SJCRH30 (cell line): ENCODE measurements at regions not wholly inside any gene's neighbourhood (a gene's known extent, or its start where the extent isn't known, plus 50 kb on each side); places are given as distances from the start of the nearest gene placed in this dataset.

Source experiments
- DNase-seq, 2 experiments: peaks; one replicate each; pipeline ENCODE4 v3.0.0-alpha.2; 2015 to 2020
- H3K27ac ChIP-seq: fragments of 250-450 bp; sonication (Bioruptor Pico); 2 replicates; pipeline ENCODE4 v1.5.1; 2020; ENCODE audit warnings: mild to moderate bottlenecking, moderate library complexity
- H3K27me3 ChIP-seq: fragments of 250-450 bp; sonication (Bioruptor Pico); 2 replicates; pipeline ENCODE4 v1.5.1; 2020; ENCODE audit warnings: mild to moderate bottlenecking, moderate library complexity
- H3K36me3 ChIP-seq: fragments of 250-450 bp; sonication (Bioruptor Pico); 2 replicates; pipeline ENCODE4 v1.5.1; 2020; ENCODE audit warnings: mild to moderate bottlenecking, moderate library complexity
- H3K4me1 ChIP-seq: fragments of 250-450 bp; sonication (Bioruptor Pico); 2 replicates; pipeline ENCODE4 v1.5.1; 2020; ENCODE audit warnings: mild to moderate bottlenecking, moderate library complexity
- H3K4me3 ChIP-seq: fragments of 250-450 bp; sonication (Bioruptor Pico); 2 replicates; pipeline ENCODE4 v1.5.1; 2020; ENCODE audit warnings: mild to moderate bottlenecking, moderate library complexity
- H3K9me3 ChIP-seq: fragments of 250-450 bp; sonication (Bioruptor Pico); replicated peaks from 2 replicates; pipeline ENCODE4 v1.5.1; 2020; ENCODE audit warnings: mild to moderate bottlenecking, moderate library complexity

DNA sequence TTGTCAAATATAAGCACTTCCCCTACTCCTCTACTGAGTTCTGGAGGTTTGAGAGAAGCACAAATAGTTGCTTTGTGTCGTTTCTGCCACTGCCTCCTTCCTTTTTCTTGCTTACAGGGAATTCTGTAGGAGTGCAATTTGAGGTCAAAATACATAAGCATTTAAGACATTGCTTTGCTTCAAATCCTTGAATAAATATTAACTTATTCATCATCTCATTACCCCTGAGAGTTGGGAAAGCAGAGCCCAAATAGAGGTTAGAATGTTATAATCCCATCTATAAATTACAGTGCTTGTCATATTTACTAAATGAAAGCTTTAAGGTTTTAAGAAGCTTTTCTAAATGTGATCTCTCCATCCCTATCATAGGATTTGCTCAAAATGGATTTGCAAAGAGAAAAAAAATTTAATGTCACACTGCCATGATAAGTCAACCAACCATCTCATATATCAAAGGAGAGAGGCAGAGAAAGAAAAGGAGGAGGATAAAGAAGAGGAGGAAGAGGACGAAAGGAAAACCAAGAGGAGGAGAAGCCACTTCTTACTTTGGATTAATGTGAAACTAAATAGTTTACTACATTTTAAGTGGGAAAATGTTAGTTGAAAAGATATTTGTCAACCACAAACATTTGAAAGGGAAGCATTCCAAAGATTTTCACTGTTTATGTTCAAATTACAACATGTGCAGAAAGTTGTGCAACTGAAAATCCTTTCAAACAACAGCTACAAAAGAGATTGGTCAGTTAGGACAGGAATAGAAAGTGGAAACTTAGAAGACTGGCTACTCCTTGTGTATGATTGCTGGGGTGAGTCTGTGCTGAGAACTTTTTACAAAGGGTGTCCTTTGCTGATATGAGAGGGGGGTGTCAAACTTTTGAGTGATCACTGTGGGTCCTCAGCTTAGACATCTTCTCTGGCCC is 277.3 kb upstream of the FN1 start:
- H3K4me3 ChIP-seq = no peak overlapping the region
- no peaks in the 10 kb centered on the region for H3K9me3 ChIP-seq
- H3K27me3 ChIP-seq = no peaks in the 10 kb centered on the region
- DNase-seq = no peak
- H3K4me1 ChIP-seq = peaks cover 6% of the 10 kb centered on the region; the same call in 1 of the 2 replicates
- H3K36me3 ChIP-seq = no peaks in the 10 kb centered on the region
- no peak overlapping the region for H3K27ac ChIP-seq

DNA sequence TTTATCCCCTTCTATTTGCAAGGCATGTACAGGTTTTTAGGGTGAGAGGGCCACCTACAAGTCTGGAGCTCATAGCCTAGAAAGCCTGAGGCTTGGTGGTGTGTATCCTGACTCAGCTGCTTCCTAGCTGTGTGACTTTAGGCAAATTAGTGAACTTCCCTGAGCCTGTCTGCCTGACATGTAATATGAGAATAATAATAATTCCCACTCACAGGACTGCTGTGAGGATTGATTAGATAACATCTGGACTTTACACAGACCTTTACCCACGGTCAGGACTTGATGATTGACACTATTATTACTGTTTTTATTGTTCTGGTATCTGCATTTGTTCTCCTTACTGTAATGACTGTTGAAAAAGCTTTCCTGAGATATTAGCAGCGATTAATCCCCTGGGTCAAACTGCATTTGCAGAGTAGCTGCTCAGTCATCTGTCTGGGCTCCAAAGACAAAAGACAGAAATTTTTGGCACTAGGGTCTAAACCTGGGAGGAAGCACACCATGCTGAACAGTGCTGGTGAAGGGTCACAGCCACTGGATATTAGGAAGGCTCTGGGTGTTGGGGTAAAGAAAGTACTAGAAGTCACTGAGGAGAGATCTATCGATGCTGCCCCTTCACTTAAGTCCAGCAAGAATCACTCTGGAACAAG is 276.5 kb upstream of the FN1 start:
- Histone ChIP-seq H3K4me3 (no peak overlapping the region), H3K9me3 (no peaks in the 10 kb centered on the region), H3K27me3 (no peaks in the 10 kb centered on the region), H3K4me1 (peaks cover 6% of the 10 kb centered on the region; the same call in 1 of the 2 replicates), H3K27ac (no peak overlapping the region), H3K36me3 (no peaks in the 10 kb centered on the region)
- DNase-seq = no peak

DNA sequence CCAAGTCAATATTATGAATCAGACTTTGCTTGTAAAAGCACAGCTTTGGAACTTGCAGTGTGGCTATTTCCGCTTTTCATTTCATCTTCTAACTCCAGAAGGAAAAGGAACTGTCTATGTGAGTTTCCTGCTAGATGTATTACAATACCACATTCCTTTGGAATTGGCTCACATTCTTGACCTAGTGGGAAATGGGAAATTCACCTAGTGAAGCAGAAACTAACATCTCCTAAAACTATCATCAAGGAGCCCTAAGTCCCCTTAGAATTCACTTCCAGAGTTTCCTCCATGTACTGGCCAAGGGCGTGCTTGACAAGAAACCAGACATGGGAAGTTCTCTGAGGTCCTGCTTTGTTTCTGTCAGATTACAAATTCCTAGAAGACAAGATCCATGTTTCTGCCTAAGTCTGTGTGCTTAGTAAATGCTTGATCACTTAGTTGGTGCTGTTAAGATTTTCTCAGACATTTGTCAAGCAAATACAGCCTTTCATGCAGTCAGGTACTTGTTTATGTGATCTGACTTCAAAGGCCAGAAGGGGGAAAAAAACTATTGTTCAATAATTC is 275.7 kb upstream of the FN1 start:
- Histone ChIP-seq H3K27me3 (no peaks in the 10 kb centered on the region), H3K4me3 (no peak overlapping the region), H3K4me1 (peaks cover 6% of the 10 kb centered on the region; the same call in 1 of the 2 replicates), H3K27ac (no peak overlapping the region), H3K36me3 (no peaks in the 10 kb centered on the region), H3K9me3 (no peaks in the 10 kb centered on the region)
- no peak for DNase-seq

DNA sequence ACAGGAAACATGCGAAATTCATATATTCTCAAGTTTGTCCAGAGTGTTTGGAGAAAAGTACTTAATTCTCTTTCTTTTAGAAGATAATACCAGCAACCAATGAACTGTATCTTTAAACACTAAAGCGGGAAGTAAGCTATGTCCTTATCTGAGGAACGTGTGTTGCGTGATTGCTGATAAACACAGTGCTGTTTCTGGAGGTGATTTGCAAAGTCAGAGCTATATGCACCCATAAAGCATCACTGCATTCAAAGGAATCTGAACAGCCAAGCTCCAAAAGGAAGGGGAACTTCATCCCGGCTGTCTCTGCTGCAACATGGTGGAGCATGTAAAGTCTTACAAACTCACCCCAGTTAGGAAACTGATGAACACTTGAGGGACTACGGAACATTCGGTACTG is 271.7 kb upstream of the FN1 start:
- H3K27ac ChIP-seq = no peak overlapping the region
- H3K4me1 ChIP-seq = peaks cover 6% of the 10 kb centered on the region; the same call in 1 of the 2 replicates
- H3K36me3 ChIP-seq = no peaks in the 10 kb centered on the region
- H3K27me3 ChIP-seq = no peaks in the 10 kb centered on the region
- DNase-seq = no peak
- H3K4me3 ChIP-seq = no peak overlapping the region
- H3K9me3 ChIP-seq = no peaks in the 10 kb centered on the region

DNA sequence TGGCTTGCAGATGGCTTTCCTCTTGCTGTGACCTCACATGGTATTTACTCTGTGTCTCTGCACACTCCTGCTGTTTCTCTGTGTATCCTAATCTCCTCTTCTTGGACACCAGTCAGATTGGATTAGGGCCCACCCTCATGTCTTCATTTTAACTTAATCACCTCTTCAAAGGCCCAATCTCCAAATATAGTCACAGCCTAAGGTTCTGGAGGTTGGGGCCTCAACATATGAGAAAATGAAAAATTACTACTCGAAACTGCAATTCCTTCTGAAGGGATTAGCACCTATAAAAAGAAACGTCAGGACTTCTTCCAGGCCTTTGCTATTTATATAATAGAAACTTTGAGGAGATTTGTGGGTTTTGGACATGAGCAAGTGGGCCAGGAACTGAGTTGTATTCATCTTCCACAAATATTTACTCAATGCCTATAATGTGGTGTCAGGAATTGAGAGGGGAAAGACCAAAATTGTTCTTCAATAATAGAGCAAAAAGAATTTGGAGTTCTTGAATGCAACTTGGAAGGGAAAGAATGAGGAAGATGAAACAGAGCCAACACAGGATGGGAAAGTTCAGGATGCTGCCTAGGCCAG is 270.0 kb upstream of the FN1 start:
- H3K27ac ChIP-seq = no peak overlapping the region
- DNase-seq = no peak

DNA sequence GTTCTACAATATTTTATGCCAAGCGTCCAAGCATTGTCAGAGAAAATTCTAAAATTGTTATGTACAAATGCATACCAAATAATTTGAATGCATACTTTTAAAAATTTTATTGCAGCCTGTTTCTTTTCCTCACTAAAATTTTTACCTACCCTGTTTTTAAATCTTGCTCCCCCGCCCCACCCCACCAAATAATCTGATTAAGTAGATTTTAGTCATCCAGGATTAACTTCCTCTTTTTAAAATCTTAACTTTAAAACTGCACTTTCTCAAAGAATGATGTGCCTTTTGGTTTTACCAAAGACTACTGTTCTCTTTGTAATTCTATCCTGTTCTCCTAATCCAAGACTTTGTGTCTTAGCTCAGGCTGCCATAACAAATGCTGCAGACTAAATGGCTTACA is 269.4 kb upstream of the FN1 start:
- DNase-seq = no peak
- Histone ChIP-seq H3K4me3 (no peak overlapping the region), H3K36me3 (no peaks in the 10 kb centered on the region), H3K9me3 (no peaks in the 10 kb centered on the region), H3K4me1 (no peaks in the 10 kb centered on the region), H3K27me3 (no peaks in the 10 kb centered on the region), H3K27ac (no peak overlapping the region)

More for the DNA sequence above, 270.0 kb upstream of the FN1 start:
- Histone ChIP-seq H3K36me3 (no peaks in the 10 kb centered on the region), H3K27me3 (no peaks in the 10 kb centered on the region), H3K9me3 (no peaks in the 10 kb centered on the region), H3K4me3 (no peak overlapping the region), H3K4me1 (no peaks in the 10 kb centered on the region)

DNA sequence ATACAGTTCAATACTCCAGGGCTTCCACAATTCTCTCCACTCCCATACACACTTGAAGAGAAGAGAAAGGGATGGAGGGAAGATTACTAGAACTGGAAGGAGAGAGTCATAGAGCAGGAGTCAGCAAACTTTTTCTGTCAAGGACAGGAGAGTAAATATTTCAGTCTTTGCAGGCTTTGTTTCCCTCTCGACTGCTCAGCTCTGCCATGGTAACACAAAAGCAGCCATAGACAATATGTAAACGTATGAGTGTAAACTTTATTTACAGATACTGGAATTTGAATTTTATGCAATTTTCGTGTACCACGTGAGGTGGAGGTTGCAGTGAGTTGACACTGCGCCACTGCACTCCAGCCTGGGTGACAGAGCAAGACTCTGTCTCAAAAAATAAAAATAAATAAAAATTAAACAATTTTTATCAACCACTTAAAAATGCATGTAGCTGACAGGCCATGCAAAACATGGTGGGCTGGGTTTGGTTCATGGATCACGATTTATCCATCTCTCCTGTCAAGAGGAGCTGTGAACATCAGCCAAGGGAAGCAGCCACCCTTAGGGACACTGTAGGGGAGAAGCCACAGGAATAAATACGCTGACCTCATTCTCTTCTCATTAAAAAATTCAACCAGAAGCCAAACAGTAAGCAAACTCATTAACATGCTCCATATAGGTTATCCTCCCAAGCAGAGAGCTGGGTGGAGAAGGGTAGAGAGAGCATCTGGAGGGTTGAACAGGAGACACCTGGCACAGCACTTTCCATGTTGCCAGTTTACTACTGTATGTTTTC is 266.4 kb upstream of the FN1 start:
- Histone ChIP-seq H3K27me3 (no peaks in the 10 kb centered on the region), H3K27ac (no peak overlapping the region), H3K36me3 (no peaks in the 10 kb centered on the region), H3K9me3 (no peaks in the 10 kb centered on the region; the same call in 1 of the 2 replicates), H3K4me1 (no peaks in the 10 kb centered on the region), H3K4me3 (no peak overlapping the region)
- DNase-seq = no peak

DNA sequence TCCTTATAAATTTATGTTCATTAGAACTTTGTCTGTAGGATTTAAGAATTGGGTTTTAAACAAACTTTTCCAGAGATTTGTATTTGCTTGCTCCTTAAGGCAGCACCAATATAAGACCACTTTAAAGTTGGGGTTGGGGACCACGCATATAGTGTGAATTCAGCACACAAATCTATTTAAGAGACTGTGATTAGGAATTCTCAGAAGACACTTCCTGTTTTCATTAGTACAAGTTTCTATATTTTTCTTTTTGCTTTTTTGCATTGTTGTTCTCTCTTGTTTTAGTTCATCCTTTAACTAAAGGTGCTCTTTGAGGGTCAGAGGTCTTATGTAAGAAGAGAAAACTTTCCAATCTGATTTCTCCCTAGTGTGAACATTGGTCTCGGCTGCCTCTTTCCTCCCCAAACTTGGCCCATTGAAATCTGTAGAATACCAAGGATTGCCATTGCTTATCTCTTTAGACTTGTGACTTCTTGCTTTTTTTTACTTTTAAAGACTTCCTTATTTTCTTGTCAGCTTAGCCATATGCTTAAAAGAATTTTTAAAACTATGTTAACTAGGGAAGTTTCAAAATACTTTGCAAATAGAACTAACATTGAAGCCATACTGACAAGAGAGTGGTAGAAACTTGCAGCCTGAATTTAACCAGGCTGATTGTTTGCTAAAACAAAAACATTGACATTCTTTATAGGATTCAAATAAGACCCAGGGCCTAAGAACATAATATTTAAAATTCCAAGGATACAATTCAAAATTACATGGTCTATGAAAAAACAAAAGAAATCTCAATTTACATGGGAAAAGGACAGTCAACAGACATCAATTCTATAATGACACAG is 264.1 kb upstream of the FN1 start:
- H3K27ac ChIP-seq = no peak overlapping the region
- H3K36me3 ChIP-seq = no peaks in the 10 kb centered on the region
- no peaks in the 10 kb centered on the region for H3K4me1 ChIP-seq
- no peaks in the 10 kb centered on the region; the same call in 1 of the 2 replicates for H3K9me3 ChIP-seq
- no peaks in the 10 kb centered on the region for H3K27me3 ChIP-seq
- H3K4me3 ChIP-seq = no peak overlapping the region
- DNase-seq = no peak

DNA sequence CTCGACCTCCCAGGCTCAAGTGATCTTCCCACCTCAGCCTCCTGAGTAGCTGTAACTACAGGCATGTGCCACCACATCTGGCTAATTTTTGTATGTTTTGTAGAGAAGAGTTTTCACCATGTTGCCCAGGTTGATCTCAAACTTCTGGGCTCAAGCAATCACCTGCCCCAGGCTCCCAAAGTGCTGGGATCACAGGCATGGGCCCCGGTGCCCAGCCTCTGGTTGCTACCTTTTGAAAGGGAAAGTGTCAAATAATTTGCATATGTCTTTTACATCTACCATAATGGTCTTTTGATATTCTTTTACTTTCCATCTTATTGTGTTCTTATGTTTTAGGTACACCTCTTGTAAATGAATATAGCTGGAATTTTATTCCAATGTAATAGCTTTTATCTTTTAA is 263.1 kb upstream of the FN1 start:
- no peaks in the 10 kb centered on the region; the same call in 1 of the 2 replicates for H3K9me3 ChIP-seq
- no peaks in the 10 kb centered on the region; the same call in 1 of the 2 replicates for H3K4me1 ChIP-seq
- H3K36me3 ChIP-seq = no peaks in the 10 kb centered on the region
- H3K27ac ChIP-seq = no peak overlapping the region
- H3K4me3 ChIP-seq = no peak overlapping the region
- DNase-seq = no peak
- H3K27me3 ChIP-seq = no peaks in the 10 kb centered on the region

DNA sequence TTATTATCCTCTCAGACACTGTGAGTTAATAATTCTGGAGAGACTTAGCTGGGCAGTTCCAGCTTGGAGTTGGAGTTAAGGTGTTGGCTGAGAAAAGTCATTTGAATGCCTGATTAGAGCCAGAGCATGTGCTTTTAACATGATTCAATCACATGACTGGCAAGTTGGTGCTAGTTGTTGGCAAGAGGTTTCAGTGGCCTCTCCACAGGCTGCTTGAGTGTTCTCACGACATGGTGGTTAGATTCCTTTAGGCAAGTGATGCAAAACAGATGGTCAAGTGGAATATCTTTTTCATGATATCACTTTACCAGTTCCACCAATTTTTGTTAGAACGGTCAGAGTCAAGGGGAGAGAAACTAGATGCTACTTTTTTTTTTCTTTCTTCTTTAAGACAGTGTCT is 262.7 kb upstream of the FN1 start:
- DNase-seq = peak; percentile 12 to 20
- Histone ChIP-seq H3K27me3 (no peaks in the 10 kb centered on the region), H3K27ac (no peak overlapping the region)

DNA sequence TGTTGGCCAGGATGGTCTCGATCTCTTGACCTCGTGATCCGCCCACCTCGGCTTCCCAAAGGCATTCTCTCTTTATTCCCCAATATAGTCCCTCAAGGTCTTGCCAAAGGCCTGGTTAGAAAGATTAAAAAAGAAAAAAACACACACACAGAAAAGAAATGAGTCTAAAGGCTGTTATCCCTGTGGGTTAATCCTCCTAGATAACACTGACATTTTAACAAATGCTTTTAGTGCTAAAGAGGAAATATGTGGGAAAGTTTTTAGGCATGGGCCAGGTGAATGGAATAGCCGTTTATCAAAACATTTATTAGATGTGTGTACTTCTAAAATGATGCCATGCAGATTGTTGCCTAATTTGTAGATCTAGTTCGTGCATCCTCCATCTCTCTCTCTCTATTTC is 261.6 kb upstream of the FN1 start:
- no peaks in the 10 kb centered on the region; the same call in 1 of the 2 replicates for H3K4me1 ChIP-seq
- H3K4me3 ChIP-seq = no peak overlapping the region

More for the DNA sequence above, 262.7 kb upstream of the FN1 start:
- H3K36me3 ChIP-seq = no peaks in the 10 kb centered on the region
- H3K4me3 ChIP-seq = no peak overlapping the region
- no peaks in the 10 kb centered on the region; the same call in 1 of the 2 replicates for H3K4me1 ChIP-seq
- H3K9me3 ChIP-seq = no peaks in the 10 kb centered on the region; the same call in 1 of the 2 replicates

DNA sequence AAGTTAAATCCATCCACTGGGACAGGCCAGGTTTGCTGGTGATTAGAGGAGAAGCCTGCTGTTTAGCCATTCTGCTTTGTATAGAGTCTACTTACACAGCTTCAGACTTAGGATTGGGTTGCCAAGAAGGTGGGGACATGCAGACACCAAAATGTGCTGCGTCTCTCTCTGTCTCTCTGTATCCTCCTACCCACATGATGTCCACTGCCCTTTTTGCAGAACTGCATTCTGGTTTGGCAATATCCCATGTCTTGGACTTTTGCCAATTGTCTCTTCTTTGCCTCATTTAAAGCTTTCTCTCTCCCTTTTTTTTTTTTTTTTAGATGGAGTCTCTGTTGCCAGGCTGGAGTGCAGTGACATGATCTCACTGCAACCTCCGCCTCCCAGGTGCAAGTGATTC is 261.1 kb upstream of the FN1 start:
- no peak overlapping the region for H3K4me3 ChIP-seq
- H3K9me3 ChIP-seq = no peaks in the 10 kb centered on the region; the same call in none of the 2 replicates
- no peak for DNase-seq
- H3K36me3 ChIP-seq = no peaks in the 10 kb centered on the region
- no peaks in the 10 kb centered on the region for H3K27me3 ChIP-seq
- no peaks in the 10 kb centered on the region; the same call in 1 of the 2 replicates for H3K4me1 ChIP-seq
- no peak overlapping the region for H3K27ac ChIP-seq

More for the DNA sequence above, 261.6 kb upstream of the FN1 start:
- Histone ChIP-seq H3K9me3 (no peaks in the 10 kb centered on the region; the same call in 1 of the 2 replicates), H3K36me3 (no peaks in the 10 kb centered on the region), H3K27me3 (no peaks in the 10 kb centered on the region), H3K27ac (no peak overlapping the region)
- DNase-seq = no peak

DNA sequence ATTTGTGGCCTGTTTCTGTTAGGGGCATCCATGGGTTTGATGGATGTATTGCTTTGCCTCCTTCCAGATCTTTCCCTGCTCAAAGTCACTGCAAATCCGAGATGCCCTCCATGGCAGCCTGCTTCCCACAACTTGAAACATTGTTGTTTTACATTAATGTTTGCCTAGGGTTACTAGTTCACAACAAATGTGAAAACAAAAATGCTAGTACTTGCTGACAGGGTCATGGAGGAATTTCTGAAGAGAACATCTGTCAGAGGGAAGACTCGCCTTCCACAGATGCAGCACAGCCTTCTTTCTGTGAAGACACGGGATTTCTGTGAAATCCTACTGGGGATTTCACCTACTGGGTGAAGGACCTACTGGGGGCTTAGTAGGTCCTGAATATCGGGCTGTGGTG is 260.0 kb upstream of the FN1 start:
- H3K9me3 ChIP-seq = no peaks in the 10 kb centered on the region; the same call in none of the 2 replicates
- no peak overlapping the region for H3K4me3 ChIP-seq
- no peak overlapping the region for H3K27ac ChIP-seq
- H3K27me3 ChIP-seq = no peaks in the 10 kb centered on the region
- no peaks in the 10 kb centered on the region for H3K36me3 ChIP-seq
- H3K4me1 ChIP-seq = no peaks in the 10 kb centered on the region; the same call in 1 of the 2 replicates
- no peak for DNase-seq
